GM19395 (cell line): ENCODE measurements at regions not wholly inside any gene's neighbourhood (a gene's known extent, or its start where the extent isn't known, plus 50 kb on each side); places are given as distances from the start of the nearest gene placed in this dataset.

Experiments
- ATAC-seq: cut with Tn5 transposase; IDR thresholded peaks from one replicate; pipeline ENCODE4 v1.9.1; 2021; ENCODE audit warnings: mild to moderate bottlenecking, moderate library complexity; ENCODE audit not compliant: unreplicated experiment

- ATAC-seq, result no peak
Observed at GRCh38 chr2:234771176-234771575, 180.6 kb upstream of the SH3BP4 start.

- no peak for ATAC-seq
Observed at GRCh38 chr2:234770715-234771141, 181.1 kb upstream of the SH3BP4 start.

GRCh38 chr2:234770031-234770506 lies 181.7 kb upstream of the SH3BP4 start:
- no peak for ATAC-seq

GRCh38 chr2:234768608-234769196 lies 183.1 kb upstream of the SH3BP4 start:
- no peak for ATAC-seq

- no peak for ATAC-seq
Observed at GRCh38 chr2:234765279-234765678, 186.5 kb upstream of the SH3BP4 start.

- no peak for ATAC-seq
Observed at GRCh38 chr2:234764372-234764771, 187.4 kb upstream of the SH3BP4 start.

GRCh38 chr2:234763002-234763873 lies 188.6 kb upstream of the SH3BP4 start:
- ATAC-seq, result no peak

- no peak for ATAC-seq
Observed at GRCh38 chr2:234761910-234762309, 189.9 kb upstream of the SH3BP4 start.

GRCh38 chr2:234754126-234754525 lies 197.7 kb upstream of the SH3BP4 start:
- ATAC-seq, result no peak

- no peak for ATAC-seq
Observed at GRCh38 chr2:234753701-234754100, 198.1 kb upstream of the SH3BP4 start.

GRCh38 chr2:234752966-234753365 lies 198.9 kb upstream of the SH3BP4 start:
- no peak for ATAC-seq

GRCh38 chr2:234751275-234751973 lies 200.4 kb upstream of the SH3BP4 start:
- ATAC-seq, result no peak

- ATAC-seq, result no peak
Observed at GRCh38 chr2:234747833-234748559, 203.8 kb upstream of the SH3BP4 start.

- ATAC-seq, result no peak
Observed at GRCh38 chr2:234747032-234747431, 204.8 kb upstream of the SH3BP4 start.

GRCh38 chr2:234745347-234745746 lies 206.5 kb upstream of the SH3BP4 start:
- no peak for ATAC-seq

- no peak for ATAC-seq
Observed at GRCh38 chr2:234741976-234742375, 209.8 kb upstream of the SH3BP4 start.

GRCh38 chr2:234739061-234739460 lies 212.8 kb upstream of the SH3BP4 start:
- ATAC-seq, result no peak

- no peak for ATAC-seq
Observed at GRCh38 chr2:234735829-234736228, 216.0 kb upstream of the SH3BP4 start.

- ATAC-seq, result no peak
Observed at GRCh38 chr2:234733795-234734600, 217.8 kb upstream of the SH3BP4 start.

- ATAC-seq, result no peak
Observed at GRCh38 chr2:234733093-234733489, 218.7 kb upstream of the SH3BP4 start.
